HCT116 (cell line): ENCODE measurements at regions not wholly inside any gene's neighbourhood (a gene's known extent, or its start where the extent isn't known, plus 50 kb on each side); places are given as distances from the start of the nearest gene placed in this dataset.

Experiments
- ATAC-seq: fragments of 200-7000 bp; cut with Tn5 transposase; 2 replicates; pipeline ENCODE4 v1.9.1; 2020; ENCODE audit warnings: mild to moderate bottlenecking, moderate library complexity
- BruUV-seq: library from RNA; stranded (reverse); fragments of 400-500 nt; replicated peaks from 2 replicates; lab custom pipeline; 2021; lab: Mats Ljungman, UMichigan
- CTCF ChIA-PET: fragments of 300-600 bp; sonication (Branson Sonifier 250); formaldehyde crosslinking; loops from one replicate; lab custom pipeline; 2021; ENCODE audit warnings: antibody characterized with exemption; lab: Charles Lee
- POLR2A ChIA-PET: fragments of 300-600, 350-600 bp; sonication (Branson Sonifier 250); formaldehyde crosslinking; loops from one replicate; lab custom pipeline; 2021; ENCODE audit warnings: antibody characterized with exemption; lab: Charles Lee
- RAD21 ChIA-PET, 2 experiments: fragments of 300-600 bp; sonication (Branson Sonifier 250); formaldehyde crosslinking; loops; one replicate each; lab custom pipeline; 2023; ENCODE audit warnings: low total read pairs in 2 of 2; ENCODE audit not compliant: uncharacterized antibody in 2 of 2, unreplicated experiment in 2 of 2, low non-redundant PET in 1 of 2; lab: Charles Lee
- DNase-seq: peaks from one replicate; pipeline ENCODE4 v3.0.0-alpha.2; 2010; ENCODE audit warnings: low read depth, low spot score
- H2AFZ ChIP-seq: fragments of 200-600 bp; shearing (Covaris generic), sonication (generic); 2 replicates; pipeline ENCODE4 v1.6.1; 2017; ENCODE audit warnings: low read depth, mixed run types, mixed read lengths, antibody characterized with exemption, low read length; ENCODE audit not compliant: poor library complexity, severe bottlenecking
- H3K27ac ChIP-seq: 2 replicates; pipeline ENCODE4 v1.5.1; 2012; ENCODE audit warnings: low read depth, low read length
- H3K27me3 ChIP-seq: fragments of 200-600 bp; sonication (generic); 2 replicates; pipeline ENCODE4 v1.6.1; 2016; ENCODE audit warnings: mixed run types, low read length, mixed read lengths; ENCODE audit not compliant: insufficient read depth
- H3K36me3 ChIP-seq, 2 experiments: fragments of 200-500 bp in 1 of 2; fragments of 200-600 bp in 1 of 2; sonication (Bioruptor generic) in 1 of 2; sonication (generic) in 1 of 2; 2 replicates each; pipeline versions ENCODE4 v1.5.1 to v1.6.1; 2014 to 2016; ENCODE audit warnings: low read length in 2 of 2, inconsistent platforms in 1 of 2, mixed read lengths in 1 of 2, mixed run types in 1 of 2; ENCODE audit not compliant: insufficient read depth in 2 of 2, control insufficient read depth in 1 of 2
- H3K4me1 ChIP-seq, 2 experiments: fragments of 200-600 bp in 1 of 2; sonication (generic) in 1 of 2; 2 replicates each; pipeline versions ENCODE4 v1.5.1 to v1.6.1; 2012 to 2017; ENCODE audit warnings: low read length in 2 of 2, inconsistent platforms in 1 of 2, mild to moderate bottlenecking in 1 of 2, mixed read lengths in 1 of 2, mixed run types in 1 of 2, moderate library complexity in 1 of 2; ENCODE audit not compliant: insufficient read depth in 2 of 2, control insufficient read depth in 1 of 2
- H3K4me2 ChIP-seq: fragments of 200-600 bp; sonication (generic); 2 replicates; pipeline ENCODE4 v1.6.1; 2017; ENCODE audit warnings: mixed run types, low read length, mixed read lengths
- H3K4me3 ChIP-seq, 2 experiments: fragments of 200-600 bp in 1 of 2; sonication (generic) in 1 of 2; replicated peaks in 1 of 2; 2 replicates each; pipeline ENCODE4 v1.5.1; 2011 to 2016; ENCODE audit warnings: low read length in 2 of 2, control low read depth in 1 of 2, low read depth in 1 of 2, mild to moderate bottlenecking in 1 of 2, mixed read lengths in 1 of 2, mixed run types in 1 of 2
- H3K79me2 ChIP-seq: fragments of 200-600 bp; sonication (generic); 2 replicates; pipeline ENCODE4 v1.6.1; 2017; ENCODE audit warnings: mild to moderate bottlenecking, mixed run types, low read length, moderate library complexity, mixed read lengths; ENCODE audit not compliant: insufficient read depth
- H3K9ac ChIP-seq: fragments of 200-600 bp; sonication (generic); 2 replicates; pipeline ENCODE4 v1.6.1; 2016; ENCODE audit warnings: low read length, mixed read lengths
- H3K9me2 ChIP-seq: fragments of 200-600 bp; sonication (generic), shearing (Covaris generic); 2 replicates; pipeline ENCODE4 v1.6.1; 2017; ENCODE audit warnings: mixed run types, mild to moderate bottlenecking, moderate library complexity; ENCODE audit not compliant: insufficient read depth
- H3K9me3 ChIP-seq, 2 experiments: fragments of 200-500 bp in 1 of 2; fragments of 200-600 bp in 1 of 2; sonication (Bioruptor generic) in 1 of 2; sonication (generic) in 1 of 2; 2 replicates each; pipeline ENCODE4 v1.6.1; 2014 to 2017; ENCODE audit warnings: low read length in 2 of 2, mixed read lengths in 2 of 2, inconsistent platforms in 1 of 2, low read depth in 1 of 2, mild to moderate bottlenecking in 1 of 2, mixed run types in 1 of 2, moderate library complexity in 1 of 2; ENCODE audit not compliant: control insufficient read depth in 1 of 2, insufficient read depth in 1 of 2
- H4K20me1 ChIP-seq: fragments of 200-600 bp; sonication (generic), shearing (Covaris generic); 2 replicates; pipeline ENCODE4 v1.6.1; 2017; ENCODE audit warnings: mixed run types, mild to moderate bottlenecking, moderate library complexity; ENCODE audit not compliant: insufficient read depth
- ELF1 ChIP-seq: IDR thresholded peaks from 2 replicates; pipeline ENCODE4 v1.6.1; 2012; ENCODE audit warnings: low read depth, borderline replicate concordance
- EZH2phosphoT487 ChIP-seq: fragments of 200-600 bp; IDR thresholded peaks from 2 replicates; pipeline ENCODE4 v1.6.1; 2018; ENCODE audit warnings: antibody characterized with exemption, borderline replicate concordance
- RAD21 ChIP-seq: IDR thresholded peaks from 2 replicates; pipeline ENCODE4 v1.6.1; 2012; ENCODE audit warnings: low read depth, mild to moderate bottlenecking
- SIN3A ChIP-seq: IDR thresholded peaks from 2 replicates; pipeline ENCODE4 v1.6.1; 2012; ENCODE audit warnings: low read depth
- intact Hi-C: fragments of 100-400 bp; cut with micrococcal nuclease; formaldehyde crosslinking; loops from 2 replicates; pipeline ENCODE4 v1.10.0; 2022
- TF ChIP-seq, protein P1 (sequence below): IDR thresholded peaks from 2 replicates; pipeline ENCODE4 v1.6.1; 2012
- TF ChIP-seq, protein P2 (sequence below), 3 experiments: fragments of 200-600 bp in 1 of 3; sonication (generic) in 1 of 3; IDR thresholded peaks in 2 of 3; conservative IDR thresholded peaks in 1 of 3; 2 replicates each; pipeline ENCODE4 v1.5.1; 2012 to 2017; ENCODE audit warnings: low read depth in 2 of 3, low read length in 2 of 3, antibody characterized with exemption in 1 of 3, borderline replicate concordance in 1 of 3, control low read depth in 1 of 3, mild to moderate bottlenecking in 1 of 3, mixed read lengths in 1 of 3, mixed run types in 1 of 3, moderate library complexity in 1 of 3; ENCODE audit not compliant: insufficient read depth in 1 of 3
- TF ChIP-seq, protein P3 (sequence below): IDR thresholded peaks from 2 replicates; pipeline ENCODE4 v1.6.1; 2012
- TF ChIP-seq, protein P4 (sequence below): IDR thresholded peaks from 2 replicates; pipeline ENCODE4 v1.6.1; 2012; ENCODE audit warnings: low read depth

DNA sequence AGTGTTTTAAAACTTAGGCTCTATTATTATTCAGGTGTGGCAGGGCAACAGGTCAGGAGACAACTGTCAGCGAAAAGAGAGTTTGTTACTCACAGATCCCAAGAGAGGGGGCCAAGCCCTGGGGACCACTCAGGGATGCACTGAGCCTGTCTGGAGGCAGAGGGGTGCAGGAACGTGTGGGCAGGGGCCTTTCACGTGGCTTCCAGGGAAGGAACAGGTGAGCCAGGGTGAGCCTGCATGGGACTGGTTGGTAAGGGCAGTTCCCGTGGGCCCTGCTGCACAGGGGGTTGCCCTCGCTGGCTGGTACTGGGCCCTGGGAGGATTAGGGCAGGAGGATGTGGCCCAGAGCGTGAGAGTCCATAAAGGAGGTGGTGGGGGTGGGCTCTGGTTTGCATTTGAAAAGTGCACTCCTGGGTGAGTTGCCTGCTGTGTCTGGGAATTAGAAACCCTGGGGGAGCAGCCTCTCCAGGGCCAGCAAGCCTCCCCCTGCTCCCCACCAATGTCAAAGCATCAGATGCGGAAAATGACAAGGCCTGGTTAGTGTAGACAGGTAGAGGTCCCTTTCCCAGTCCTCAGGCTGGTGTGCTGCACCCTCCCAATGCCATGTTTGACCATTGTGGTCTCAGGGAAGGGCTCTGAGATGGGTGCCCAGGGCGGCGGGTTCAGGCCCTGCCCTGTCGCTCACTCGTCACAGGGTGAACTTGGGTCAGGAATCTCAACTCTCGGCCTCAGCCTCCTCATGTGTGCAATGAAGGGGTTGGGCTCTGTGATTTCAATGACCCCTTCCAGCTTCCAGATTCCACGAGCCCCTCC is 127.4 kb upstream of the RPS6KA2 start:
- intact Hi-C loops: no loop called here
- H3K9ac ChIP-seq: no peak overlapping the region
- no peaks in the 10 kb centered on the region for H4K20me1 ChIP-seq
- DNase-seq (no peak), ATAC-seq (no peak)
- TF ChIP-seq ELF1 (no peak), SIN3A (no peak), EZH2phosphoT487 (no peak), RAD21 (no peak)
- TF ChIP-seq, protein P1, sequence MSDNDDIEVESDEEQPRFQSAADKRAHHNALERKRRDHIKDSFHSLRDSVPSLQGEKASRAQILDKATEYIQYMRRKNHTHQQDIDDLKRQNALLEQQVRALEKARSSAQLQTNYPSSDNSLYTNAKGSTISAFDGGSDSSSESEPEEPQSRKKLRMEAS: no peak
- TF ChIP-seq, protein P2, sequence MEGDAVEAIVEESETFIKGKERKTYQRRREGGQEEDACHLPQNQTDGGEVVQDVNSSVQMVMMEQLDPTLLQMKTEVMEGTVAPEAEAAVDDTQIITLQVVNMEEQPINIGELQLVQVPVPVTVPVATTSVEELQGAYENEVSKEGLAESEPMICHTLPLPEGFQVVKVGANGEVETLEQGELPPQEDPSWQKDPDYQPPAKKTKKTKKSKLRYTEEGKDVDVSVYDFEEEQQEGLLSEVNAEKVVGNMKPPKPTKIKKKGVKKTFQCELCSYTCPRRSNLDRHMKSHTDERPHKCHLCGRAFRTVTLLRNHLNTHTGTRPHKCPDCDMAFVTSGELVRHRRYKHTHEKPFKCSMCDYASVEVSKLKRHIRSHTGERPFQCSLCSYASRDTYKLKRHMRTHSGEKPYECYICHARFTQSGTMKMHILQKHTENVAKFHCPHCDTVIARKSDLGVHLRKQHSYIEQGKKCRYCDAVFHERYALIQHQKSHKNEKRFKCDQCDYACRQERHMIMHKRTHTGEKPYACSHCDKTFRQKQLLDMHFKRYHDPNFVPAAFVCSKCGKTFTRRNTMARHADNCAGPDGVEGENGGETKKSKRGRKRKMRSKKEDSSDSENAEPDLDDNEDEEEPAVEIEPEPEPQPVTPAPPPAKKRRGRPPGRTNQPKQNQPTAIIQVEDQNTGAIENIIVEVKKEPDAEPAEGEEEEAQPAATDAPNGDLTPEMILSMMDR (IDR thresholded peaks at IDR 0.05 in 2 of 3, conservative IDR thresholded peaks at IDR 0.05 in 1 of 3; ENCODE audit: borderline replicate concordance in 1 of 3, insufficient read depth in 1 of 3, low read depth in 2 of 3, low read length in 2 of 3): no peak
- TF ChIP-seq, protein P3, sequence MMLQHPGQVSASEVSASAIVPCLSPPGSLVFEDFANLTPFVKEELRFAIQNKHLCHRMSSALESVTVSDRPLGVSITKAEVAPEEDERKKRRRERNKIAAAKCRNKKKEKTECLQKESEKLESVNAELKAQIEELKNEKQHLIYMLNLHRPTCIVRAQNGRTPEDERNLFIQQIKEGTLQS: no peak
- TF ChIP-seq, protein P4, sequence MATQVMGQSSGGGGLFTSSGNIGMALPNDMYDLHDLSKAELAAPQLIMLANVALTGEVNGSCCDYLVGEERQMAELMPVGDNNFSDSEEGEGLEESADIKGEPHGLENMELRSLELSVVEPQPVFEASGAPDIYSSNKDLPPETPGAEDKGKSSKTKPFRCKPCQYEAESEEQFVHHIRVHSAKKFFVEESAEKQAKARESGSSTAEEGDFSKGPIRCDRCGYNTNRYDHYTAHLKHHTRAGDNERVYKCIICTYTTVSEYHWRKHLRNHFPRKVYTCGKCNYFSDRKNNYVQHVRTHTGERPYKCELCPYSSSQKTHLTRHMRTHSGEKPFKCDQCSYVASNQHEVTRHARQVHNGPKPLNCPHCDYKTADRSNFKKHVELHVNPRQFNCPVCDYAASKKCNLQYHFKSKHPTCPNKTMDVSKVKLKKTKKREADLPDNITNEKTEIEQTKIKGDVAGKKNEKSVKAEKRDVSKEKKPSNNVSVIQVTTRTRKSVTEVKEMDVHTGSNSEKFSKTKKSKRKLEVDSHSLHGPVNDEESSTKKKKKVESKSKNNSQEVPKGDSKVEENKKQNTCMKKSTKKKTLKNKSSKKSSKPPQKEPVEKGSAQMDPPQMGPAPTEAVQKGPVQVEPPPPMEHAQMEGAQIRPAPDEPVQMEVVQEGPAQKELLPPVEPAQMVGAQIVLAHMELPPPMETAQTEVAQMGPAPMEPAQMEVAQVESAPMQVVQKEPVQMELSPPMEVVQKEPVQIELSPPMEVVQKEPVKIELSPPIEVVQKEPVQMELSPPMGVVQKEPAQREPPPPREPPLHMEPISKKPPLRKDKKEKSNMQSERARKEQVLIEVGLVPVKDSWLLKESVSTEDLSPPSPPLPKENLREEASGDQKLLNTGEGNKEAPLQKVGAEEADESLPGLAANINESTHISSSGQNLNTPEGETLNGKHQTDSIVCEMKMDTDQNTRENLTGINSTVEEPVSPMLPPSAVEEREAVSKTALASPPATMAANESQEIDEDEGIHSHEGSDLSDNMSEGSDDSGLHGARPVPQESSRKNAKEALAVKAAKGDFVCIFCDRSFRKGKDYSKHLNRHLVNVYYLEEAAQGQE: no peak
- H3K9me2 ChIP-seq: no peaks in the 10 kb centered on the region
- no peaks in the 10 kb centered on the region for H3K36me3 ChIP-seq
- H3K9me3 ChIP-seq: no peaks in the 10 kb centered on the region
- no TSS peak for BruUV-seq
- RAD21 ChIA-PET: no interaction called here
- no peaks in the 10 kb centered on the region for H3K79me2 ChIP-seq
- CTCF ChIA-PET: no interaction called here
- no peak overlapping the region for H3K27ac ChIP-seq
- no peaks in the 10 kb centered on the region for H3K4me1 ChIP-seq
- no peak overlapping the region for H2AFZ ChIP-seq
- POLR2A ChIA-PET: no interaction called here
- H3K4me3 ChIP-seq: no peak overlapping the region
- H3K4me2 ChIP-seq: no peak overlapping the region
- H3K27me3 ChIP-seq: peaks cover 6% of the 10 kb centered on the region; the same call in 1 of the 2 replicates
